Stimulated activated CD8-positive, alpha-beta memory T cell treated with anti-CD3 and anti-CD28 coated beads, Interleukin-7, amount 100 ng/mL, for 4 hours (primary cell): ENCODE measurements at regions not wholly inside any gene's neighbourhood (a gene's known extent, or its start where the extent isn't known, plus 50 kb on each side); places are given as distances from the start of the nearest gene placed in this dataset.
"Not testable (repeated sequence)": the region's sequence is repeated elsewhere in the genome, so short reads cannot be mapped to it uniquely, and the experiment has no call there.

Source experiments
- DNase-seq, 2 donors: peaks; one replicate each; pipeline ENCODE4 v3.0.0-alpha.2; 2020; ENCODE audit warnings: low read depth in 2 of 2

DNA sequence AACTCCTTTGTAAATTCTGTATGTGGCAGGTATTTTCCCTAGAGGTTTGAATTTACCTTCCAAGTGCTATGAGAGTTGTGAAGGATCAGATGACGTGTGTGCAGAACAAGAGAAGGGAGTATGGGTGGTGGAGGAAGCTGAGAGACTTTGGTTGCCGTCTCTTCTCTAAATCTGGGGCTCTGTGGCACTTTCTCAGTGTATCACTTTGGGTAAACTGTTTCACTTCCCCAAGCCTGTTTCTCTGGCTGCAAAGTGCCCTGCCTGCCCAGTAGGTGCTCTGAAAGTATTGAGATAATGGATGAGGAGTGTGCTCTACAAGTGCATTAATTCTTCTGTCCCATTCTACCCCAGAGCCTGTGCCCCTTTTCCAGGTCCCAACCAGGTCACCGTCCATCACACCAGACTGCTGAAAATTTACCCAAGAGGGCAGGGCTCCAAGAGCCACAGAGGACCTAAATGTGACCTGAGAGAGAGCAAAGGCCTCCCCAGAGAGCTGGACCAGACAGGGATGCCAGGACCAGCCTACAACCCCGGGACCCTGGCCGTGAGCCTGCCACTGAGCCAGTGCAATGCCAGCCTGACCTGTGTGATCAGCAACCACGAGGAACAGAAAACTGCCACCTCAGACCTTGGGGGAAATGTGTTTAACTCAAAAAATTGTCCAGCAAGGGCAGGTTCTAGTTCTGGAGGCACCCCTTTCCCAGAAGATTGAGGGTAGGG lies 131.6 kb upstream of the ETV3 start:
- DNase-seq: no peak

DNA sequence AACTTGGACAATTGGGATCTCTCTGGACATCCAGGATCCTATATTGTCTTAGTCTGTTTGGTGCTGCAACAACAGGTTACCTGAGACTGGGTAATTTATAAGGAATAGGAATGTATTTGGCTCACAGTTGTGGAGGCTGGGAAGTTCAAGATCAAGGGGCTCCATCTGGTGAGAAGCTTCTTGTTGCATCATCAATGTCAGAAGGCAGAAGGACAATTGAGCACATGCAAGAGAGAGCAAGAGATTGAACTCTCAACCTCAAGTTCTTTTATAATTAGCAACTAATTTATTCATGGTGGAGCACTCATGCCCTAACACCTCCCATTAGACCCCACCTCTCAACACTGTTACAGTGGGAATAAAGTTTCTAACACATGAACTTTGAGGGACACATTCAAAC lies 124.7 kb upstream of the ETV3 start:
- no peak for DNase-seq

DNA sequence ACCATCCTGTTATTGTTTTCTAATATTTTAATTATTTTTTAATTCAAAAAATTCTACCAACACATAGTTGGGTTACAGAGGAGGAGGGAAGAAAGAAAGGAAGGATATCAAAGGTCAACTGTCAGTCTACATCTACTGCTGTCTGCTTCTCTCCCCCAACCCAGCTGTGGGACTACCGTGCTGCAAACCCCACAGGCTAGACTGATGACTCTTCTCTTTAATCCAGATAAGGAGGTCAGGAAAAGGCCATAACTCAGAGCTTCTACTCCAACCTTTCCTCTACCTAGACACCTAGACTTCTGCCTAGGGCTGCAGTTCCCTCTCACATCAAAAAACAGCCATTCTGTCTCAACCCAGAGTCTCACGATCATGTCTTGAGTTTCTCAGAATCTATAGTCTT lies 124.2 kb upstream of the ETV3 start:
- DNase-seq: no peak

DNA sequence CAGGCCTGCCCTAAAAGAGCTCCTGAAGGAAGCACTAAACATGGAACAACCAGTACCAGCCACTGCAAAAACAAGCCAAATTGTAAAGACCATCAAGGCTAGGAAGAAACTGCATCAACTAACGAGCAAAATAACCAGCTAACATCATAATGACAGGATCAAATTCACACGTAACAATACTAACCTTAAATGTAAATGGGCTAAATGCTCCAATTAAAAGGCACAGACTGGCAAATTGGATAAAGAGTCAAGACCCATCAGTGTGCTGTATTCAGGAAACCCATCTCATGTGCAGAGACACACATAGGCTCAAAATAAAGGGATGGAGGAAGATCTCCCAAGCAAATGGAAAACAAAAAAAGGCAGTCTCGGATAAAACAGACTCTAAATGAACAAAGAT lies 117.7 kb upstream of the ETV3 start:
- not testable (repeated sequence) for DNase-seq

DNA sequence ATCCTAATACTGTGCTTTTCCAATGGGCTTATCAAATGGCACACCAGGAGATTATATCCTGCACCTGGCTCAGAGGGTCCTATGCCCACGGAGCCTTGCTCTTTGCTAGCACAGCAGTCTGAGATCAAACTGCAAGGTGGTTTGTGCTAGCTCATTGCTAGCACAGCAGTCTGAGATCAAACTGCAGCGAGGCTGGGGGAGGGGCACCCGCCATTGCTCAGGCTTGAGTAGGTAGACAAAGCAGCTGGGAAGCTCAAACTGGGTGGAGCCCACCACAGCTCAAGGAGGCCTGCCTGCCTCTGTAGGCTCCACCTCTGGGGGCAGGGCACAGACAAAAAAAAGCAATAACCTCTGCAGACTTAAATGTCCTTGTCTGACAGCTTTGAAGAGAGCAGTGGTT lies 116.0 kb upstream of the ETV3 start:
- DNase-seq: not testable (repeated sequence)

DNA sequence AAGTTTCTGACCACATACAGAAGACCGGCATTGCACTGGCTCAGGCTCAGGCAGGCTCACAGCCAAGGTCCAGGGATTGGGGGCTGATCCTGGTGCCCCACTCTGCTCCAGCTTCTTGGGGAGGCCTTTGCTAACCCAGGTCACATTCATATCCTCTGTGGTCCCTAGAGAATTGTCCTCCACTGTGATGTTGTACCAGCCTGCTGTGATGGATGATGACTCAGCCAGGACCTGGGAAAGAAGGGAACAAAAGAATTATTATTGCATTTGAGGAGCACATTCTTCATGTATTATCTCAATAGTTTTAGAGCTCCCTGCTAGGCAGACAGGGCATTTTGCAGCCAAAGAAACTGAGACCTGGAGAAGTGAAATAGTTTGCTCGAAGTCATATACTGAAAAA lies 114.3 kb upstream of the ETV3 start:
- DNase-seq: no peak

DNA sequence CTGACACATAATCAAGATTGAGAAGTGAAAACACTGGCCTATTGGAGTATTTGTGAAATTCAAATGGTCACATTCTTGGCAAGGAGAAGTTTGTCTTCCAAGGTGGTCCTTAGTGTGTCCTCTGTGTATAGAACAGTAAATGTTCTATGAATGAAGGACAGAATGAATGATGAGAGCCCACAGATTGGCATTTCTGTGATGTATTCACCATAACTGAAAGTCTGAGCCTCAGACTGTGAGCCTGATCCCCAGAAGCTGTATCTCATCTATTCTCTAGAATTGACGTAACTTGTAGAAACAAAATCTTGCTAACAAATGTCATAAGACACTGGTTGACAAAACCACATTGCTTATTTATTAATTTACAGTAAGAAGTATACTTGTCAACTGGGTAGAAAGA lies 111.5 kb upstream of the ETV3 start:
- no peak for DNase-seq

DNA sequence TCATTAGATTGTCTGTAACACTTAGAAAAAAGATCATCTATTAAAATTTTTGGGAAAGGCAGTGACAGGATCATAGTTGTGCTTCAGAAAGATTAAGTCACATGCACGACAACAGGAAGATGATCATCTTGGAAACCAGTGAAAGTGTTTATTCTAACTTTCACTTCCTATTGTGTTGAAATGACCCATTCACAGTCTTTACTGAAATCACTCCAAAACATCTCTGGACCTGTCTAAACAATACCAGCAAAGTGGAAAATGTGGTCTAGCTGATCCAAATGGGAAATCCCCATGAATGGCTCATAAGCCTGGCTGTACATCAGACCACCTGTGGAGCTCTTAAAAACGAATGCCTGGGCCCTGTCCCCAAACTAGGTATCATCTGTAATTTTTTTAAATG lies 111.1 kb upstream of the ETV3 start:
- no peak for DNase-seq

DNA sequence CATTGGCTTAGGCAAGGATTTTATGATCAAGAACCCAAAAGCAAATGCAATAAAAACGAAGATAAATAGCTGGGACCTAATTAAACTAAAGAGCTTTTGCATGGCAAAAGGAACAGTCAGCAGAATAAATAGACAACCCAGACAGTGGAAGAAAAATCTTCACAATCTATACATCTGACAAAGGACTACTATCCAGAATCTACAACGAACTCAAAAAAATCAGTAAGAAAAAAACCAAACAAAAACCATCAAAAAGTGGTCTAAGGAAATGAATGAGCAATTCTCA lies 109.5 kb upstream of the ETV3 start:
- not testable (repeated sequence) for DNase-seq

DNA sequence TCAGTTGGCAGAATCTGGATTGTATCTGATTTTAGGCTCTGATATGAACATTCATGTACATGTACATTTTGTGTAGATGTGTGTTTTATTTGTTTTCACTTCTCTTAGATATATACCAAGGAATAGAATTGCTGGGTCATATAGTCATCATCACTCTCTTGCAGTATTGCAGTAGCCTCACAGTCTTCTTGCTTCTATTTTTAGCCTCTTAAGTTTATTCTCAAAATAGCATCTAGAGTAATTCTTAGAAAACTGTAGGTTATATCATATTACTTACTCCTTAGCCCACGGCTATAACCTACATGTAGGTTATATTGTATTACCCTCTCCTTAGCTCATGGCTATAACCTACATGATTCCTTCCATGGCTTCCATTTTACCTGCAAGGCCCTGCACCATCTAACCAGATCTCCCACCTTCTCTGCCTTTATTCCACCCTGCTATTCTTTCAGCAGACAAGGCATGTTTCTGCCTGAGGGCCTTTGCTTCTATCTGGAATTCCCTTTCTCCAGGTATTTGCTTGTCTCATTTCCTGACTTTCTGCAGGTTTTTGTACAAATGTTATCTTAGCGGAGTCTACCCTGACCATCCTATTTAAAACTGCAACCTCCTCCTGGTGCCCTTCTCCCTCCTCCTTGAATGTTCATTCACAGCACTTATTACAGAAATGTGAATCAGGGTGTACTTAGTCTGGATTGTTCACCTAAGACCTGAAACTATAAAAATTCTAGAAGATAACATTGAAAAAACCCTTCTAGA lies 109.0 kb upstream of the ETV3 start:
- DNase-seq: no peak

DNA sequence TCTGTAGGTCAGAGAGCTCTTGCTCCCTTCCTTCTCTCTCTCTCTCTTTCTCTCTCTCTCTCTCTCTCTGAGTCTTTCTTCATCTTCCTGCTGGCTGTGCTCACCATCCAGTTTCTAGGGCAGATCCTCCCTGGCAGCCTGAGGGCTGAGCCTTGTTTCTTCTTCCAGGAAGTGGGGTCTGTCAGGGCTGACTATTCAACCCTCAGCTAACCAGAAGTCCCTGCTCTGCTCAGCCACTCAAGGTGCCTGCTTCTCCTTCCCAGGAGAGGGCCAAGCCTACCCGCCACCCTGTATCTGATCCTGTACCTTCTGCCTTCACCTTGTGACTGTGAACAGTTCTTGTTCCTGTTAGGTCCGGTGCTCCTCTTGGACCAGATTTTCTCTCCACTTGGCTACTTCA lies 107.6 kb upstream of the ETV3 start:
- no peak for DNase-seq

DNA sequence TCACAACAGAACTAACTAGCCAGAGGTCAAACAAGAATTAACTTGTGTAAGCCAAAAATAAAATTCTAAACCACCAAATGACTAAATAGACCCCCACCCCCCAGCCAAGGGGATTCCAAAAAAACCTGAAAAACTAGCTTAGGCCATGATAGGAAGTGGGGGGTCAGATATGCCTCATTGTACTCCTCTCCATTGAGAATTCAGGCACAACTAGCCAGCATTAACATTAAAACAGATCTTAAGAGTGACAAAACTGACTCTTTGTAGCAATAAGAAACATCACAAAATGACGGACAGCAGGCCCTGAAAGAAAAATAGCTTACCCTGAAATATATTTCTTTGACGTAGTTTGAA lies 103.0 kb upstream of the ETV3 start:
- DNase-seq: no peak

DNA sequence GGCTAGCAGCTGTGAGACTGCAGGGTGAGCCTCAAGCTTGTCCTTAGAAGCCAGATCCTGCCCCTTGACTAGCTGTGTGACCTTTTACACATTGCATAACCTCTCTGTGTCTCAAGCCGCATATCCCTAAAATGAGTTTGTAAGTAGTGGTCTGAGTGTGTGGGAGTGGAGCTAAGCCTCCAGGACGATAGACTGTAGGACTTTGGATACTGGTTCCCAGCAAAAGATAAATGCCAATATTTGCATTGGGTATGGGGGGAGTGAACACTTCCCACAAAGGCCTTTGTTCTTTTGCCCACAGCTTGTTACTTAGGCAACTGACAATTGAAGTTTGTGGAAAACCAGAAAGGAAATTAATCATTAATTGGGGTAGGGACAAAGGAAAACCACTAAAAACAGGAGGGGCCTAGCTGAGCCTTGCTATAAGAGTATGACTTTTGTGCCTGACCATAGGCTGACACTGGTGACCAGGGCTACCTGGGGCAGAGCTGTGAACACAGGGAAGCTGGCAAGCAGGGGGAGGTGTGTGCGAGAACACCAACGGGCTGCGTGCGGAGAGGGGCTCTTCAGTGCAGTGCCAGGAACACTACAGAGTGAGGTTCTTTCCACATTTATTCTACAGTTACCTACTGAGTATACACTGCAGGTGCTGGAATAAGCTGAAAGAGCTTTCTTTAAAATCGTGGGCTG lies 102.4 kb upstream of the ETV3 start:
- no peak for DNase-seq

DNA sequence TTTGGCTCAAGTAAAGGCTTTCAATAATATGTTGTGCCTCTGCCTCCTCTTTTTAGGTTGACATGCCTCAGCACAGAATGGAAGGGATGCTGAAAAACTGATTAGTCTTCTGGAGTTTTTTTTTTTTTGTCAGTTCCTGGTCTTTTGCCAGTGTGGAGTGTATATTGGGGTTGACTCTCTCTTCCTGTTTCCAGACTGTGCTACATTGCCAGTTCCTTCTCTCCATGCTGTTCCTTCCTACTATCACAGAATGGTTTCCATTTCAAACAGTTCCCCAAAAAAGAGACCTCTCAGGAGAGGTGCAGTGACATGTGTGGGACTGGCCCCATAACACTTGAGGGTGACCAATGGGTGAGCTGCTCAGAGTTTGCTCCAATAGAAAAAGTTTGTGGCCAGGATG lies 101.7 kb upstream of the ETV3 start:
- no peak for DNase-seq

DNA sequence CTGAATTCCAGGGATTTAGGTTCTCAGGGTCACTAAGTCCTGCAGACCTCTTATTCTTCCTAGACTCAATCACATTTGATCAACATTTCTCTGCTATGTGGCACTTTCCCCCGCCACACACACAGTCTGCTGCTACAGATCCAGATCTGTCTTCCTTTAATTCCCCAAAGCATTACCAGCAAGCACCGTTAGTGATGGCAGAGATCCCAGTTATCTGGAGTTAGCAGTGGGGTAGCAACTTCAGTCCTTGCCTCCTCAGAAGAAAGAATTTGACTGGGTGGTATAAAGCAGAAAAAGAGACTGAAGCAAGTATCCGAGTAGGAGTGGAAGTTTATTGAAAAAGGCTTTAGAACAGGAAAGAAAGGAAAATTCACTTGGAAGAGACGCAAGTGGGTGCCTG lies 100.4 kb upstream of the ETV3 start:
- DNase-seq: no peak

DNA sequence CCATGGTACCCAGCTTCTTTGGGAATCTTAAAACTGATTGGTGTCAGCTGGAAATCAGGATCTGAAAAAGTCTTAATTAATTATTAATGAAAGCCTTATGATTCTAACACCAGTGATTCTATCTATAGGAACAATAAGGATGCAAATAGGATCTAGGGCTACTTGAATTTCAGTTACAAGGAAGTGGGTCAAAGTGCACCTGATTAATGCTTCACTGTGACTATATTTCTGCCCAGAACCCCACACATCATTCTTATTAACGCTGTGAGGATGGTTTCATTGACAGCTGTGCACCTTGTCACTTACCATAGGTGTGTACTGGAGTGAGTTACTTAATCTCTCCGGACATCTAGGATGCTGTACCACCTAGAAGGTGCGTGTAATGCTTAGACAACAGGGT lies 99.8 kb upstream of the ETV3 start:
- DNase-seq: no peak

DNA sequence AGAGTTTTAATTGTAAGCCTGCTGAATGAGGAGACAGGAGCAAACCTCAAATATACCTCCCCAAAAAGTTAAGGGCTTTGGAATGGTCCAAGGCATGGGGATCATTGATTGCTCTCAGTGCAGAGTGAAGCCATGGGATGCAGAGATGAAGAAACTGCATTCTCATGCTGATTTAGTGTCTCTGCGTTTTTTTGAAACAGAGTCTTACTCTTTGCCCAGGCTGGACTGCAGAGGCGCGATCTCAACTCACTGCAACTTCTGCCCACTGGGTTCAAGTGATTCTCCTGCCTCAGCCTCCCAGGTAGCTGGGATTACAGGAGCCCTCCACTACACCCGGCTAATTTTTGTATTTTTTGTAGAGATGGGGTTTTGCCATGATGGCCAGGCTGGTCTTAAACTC lies 99.3 kb upstream of the ETV3 start:
- no peak for DNase-seq

DNA sequence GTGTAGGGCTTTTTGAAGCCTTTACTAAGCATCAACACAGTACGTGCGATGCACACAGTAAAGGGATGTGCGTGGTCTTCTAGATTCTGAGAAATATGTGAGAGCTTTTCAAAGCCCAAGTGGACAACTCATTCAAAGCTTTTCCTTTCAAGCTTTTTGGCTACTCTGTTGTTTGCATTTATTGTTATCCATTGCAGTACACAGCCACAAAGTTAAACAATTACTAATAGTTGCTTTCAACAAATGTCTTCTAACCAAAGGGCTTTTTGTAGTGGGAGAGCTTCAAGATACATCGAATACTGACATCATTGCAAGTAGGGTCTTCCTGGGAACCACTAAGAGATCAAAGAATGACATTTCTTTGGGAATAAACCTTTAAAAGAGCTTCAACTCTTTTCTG lies 97.9 kb upstream of the ETV3 start:
- DNase-seq: no peak

DNA sequence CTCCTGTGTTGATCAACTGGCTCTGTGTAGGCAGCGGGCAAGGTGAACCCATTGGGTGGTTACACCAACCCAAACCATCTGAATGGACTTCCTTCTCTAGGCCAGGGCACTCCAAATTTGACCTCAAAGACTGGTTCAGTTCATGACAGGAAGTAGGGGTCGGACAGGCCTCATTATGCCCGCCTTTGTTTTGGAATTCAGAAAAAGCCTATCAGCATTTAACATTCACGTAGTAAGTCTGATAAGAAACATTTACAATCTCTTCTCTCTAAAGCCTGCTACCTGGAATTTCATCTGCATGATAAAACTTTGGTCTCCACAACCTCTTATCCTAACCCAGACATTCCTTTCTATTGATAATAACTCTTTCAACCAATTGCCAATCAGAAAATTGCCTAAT lies 97.1 kb upstream of the ETV3 start:
- DNase-seq: no peak

DNA sequence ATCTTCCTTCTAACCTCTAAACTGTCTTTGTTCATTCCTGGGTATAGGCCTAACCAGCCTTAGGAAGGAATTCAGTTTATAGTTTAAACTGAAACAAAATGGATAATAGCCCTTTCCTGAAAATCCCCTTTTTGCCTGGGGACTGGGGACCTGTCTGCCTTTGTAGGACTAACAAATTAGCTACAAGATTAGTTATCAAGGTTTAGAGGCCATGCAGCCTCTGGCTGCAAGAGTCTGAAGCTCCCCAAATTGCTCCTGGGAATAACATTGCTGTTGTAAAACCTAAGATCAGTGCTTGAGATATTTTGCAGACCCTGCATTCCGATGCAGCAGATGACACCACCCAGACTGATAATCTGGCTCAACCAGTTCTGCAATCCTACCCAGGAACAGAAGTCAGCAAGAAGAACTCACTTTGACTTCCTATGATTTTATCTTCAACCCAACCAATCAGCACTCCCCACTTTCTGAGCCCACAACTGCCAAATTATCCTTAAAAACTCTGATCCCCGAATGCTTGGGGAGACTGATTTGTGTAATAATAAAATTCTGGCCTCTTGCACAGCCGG lies 96.6 kb upstream of the ETV3 start:
- no peak for DNase-seq

DNA sequence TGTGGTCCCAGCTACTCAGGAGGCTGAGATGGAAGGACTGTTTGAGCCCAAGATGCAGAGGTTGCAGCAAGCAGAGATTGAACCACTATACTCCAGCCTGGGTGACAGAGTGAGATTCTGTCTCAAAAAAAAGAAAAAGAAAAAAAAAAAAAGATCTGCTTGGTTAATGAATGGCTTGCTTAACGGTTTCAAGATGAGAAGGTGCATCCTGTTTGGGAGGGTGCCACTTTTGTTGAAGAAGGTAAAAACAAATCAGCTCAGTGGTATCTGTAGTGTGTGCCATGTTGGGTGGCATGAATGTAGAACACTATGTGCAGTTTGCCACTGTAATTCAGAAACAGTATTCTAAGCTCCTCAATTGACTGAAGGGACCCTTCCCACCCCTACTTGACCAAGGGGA lies 94.9 kb upstream of the ETV3 start:
- DNase-seq: no peak

DNA sequence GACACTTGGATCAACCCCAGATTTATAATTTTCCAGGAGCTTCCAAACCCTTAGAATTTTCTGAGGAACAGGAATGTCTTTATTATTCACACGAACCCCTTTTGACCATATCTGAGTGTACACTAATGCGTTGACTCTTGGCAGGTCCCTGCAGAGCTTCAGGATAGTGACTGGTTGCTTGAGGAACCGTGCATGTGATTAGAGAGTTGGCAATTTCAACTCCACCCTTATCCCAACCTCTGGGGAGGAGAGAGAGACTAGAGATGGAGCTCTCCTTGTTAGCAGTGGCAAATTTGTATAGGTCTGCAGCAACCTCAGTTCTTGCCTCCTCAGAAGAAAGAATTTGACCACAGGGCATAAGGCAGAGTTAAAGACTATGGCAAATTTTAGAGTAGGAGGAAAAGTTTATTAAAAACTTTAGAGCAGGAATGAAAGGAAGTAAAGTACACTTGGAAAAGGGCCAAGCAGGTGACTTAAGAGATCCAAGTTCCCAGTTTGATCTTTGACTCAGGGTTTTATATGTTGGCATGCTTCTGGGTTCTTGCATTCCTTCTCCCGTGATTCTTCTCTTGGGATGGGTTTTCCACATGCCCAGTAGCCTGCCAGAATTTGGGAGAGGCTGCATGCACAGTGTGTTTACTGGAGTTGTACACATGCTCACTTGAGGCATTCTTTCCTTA lies 93.8 kb upstream of the ETV3 start:
- no peak for DNase-seq

DNA sequence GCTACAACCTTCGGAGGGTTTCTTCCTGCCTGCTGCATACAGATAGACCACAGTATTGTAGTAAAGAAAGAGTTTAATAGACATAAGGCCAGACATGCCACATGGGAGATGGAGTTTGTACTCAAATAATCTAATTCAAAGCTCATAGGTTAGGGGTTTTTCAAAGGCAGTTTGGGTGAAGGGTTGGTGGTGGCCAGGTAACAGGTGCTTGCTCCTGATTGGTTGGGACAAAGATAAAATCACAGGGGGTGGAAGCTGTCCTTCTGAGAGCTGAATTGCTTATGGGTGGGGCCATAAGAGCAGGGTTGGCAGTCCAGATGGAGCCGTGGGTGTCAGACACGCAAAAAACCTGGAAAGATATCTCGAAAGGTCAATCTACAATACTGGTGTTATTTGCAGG lies 92.3 kb upstream of the ETV3 start:
- no peak for DNase-seq
